IMR-90 (cell line): ENCODE measurements at regions not wholly inside any gene's neighbourhood (a gene's known extent, or its start where the extent isn't known, plus 50 kb on each side); places are given as distances from the start of the nearest gene placed in this dataset.

Experiments used
- ATAC-seq: fragments of 200-7000 bp; cut with Tn5 transposase; 2 replicates; pipeline ENCODE4 v1.9.1; 2020; ENCODE audit warnings: low read depth, mild to moderate bottlenecking, moderate library complexity
- BruUV-seq: library from RNA; stranded (reverse); fragments of 400-500 nt; replicated peaks from 2 replicates; lab custom pipeline; 2021; lab: Mats Ljungman, UMichigan
- CTCF ChIA-PET: fragments of 300-600 bp; formaldehyde crosslinking; extraction: SDS; loops from one replicate; lab custom pipeline; 2021; ENCODE audit warnings: antibody characterized with exemption; lab: Yijun Ruan, JAX
- POLR2A ChIA-PET: fragments of 300-600 bp; sonication (Branson Sonifier 250); formaldehyde crosslinking; loops from one replicate; lab custom pipeline; 2022; ENCODE audit warnings: antibody characterized with exemption; ENCODE audit not compliant: unreplicated experiment; lab: Charles Lee
- DNase-seq: peaks from one replicate; pipeline ENCODE4 v3.0.0; 2013
- H2AFZ ChIP-seq: replicated peaks from 2 replicates; pipeline ENCODE3; 2013; ENCODE audit warnings: low read length, mild to moderate bottlenecking; ENCODE audit not compliant: poor library complexity
- H2AK5ac ChIP-seq: 2 replicates; pipeline ENCODE4 v1.6.1; 2013; ENCODE audit warnings: low read depth, low read length, inconsistent platforms
- H2AK9ac ChIP-seq: replicated peaks from 2 replicates; pipeline ENCODE3; 2013; ENCODE audit warnings: mild to moderate bottlenecking, low read depth, low read length, moderate library complexity; ENCODE audit not compliant: poor library complexity
- H2BK120ac ChIP-seq: 2 replicates; pipeline ENCODE4 v1.6.1; 2013; ENCODE audit warnings: low read depth, low read length, inconsistent platforms
- H2BK15ac ChIP-seq: 3 replicates; pipeline ENCODE4 v1.6.1; 2013; ENCODE audit warnings: low read depth, low read length, inconsistent platforms
- H2BK20ac ChIP-seq: 2 replicates; pipeline ENCODE4 v1.6.1; 2013; ENCODE audit warnings: low read depth, mild to moderate bottlenecking, inconsistent platforms, low read length, moderate library complexity
- H2BK5ac ChIP-seq: 2 replicates; pipeline ENCODE4 v1.6.1; 2013; ENCODE audit warnings: mild to moderate bottlenecking, low read depth, low read length, inconsistent platforms; ENCODE audit not compliant: poor library complexity, severe bottlenecking
- H3K14ac ChIP-seq: replicated peaks from 2 replicates; pipeline ENCODE4 v1.6.1; 2013; ENCODE audit warnings: low read depth, low read length, inconsistent platforms
- H3K18ac ChIP-seq: 2 replicates; pipeline ENCODE4 v1.6.1; 2013; ENCODE audit warnings: low read depth, low read length, control low read depth
- H3K23ac ChIP-seq: 2 replicates; pipeline ENCODE4 v1.6.1; 2013; ENCODE audit warnings: low read depth, low read length, inconsistent platforms
- H3K27ac ChIP-seq: 2 replicates; pipeline ENCODE4 v1.5.1; 2013; ENCODE audit warnings: mild to moderate bottlenecking, control low read depth, low read length; ENCODE audit not compliant: insufficient read depth
- H3K27me3 ChIP-seq: 2 replicates; pipeline ENCODE4 v1.6.1; 2013; ENCODE audit warnings: low read length; ENCODE audit not compliant: control insufficient read depth, insufficient read depth
- H3K36me3 ChIP-seq: 2 replicates; pipeline ENCODE4 v1.6.1; 2013; ENCODE audit warnings: low read length, mixed read lengths; ENCODE audit not compliant: control insufficient read depth, insufficient read depth
- H3K4ac ChIP-seq: 2 replicates; pipeline ENCODE4 v1.6.1; 2013; ENCODE audit warnings: low read depth, low read length, inconsistent platforms
- H3K4me1 ChIP-seq: 2 replicates; pipeline ENCODE4 v1.6.1; 2013; ENCODE audit warnings: low read length, mixed read lengths; ENCODE audit not compliant: control insufficient read depth, insufficient read depth
- H3K4me2 ChIP-seq: 2 replicates; pipeline ENCODE4 v1.6.1; 2013; ENCODE audit warnings: low read depth, mild to moderate bottlenecking, control low read depth, low read length, moderate library complexity
- H3K4me3 ChIP-seq: 2 replicates; pipeline ENCODE4 v1.5.1; 2013; ENCODE audit warnings: low read depth, mild to moderate bottlenecking, control low read depth, low read length, moderate library complexity; ENCODE audit not compliant: insufficient read depth
- H3K56ac ChIP-seq: 2 replicates; pipeline ENCODE4 v1.6.1; 2013; ENCODE audit warnings: low read length, inconsistent platforms; ENCODE audit not compliant: insufficient read depth; ENCODE audit errors: extremely low read depth
- H3K79me1 ChIP-seq, 2 experiments: 2 replicates each; pipeline ENCODE4 v1.6.1; 2013; ENCODE audit warnings: low read length in 2 of 2, inconsistent platforms in 1 of 2, low read depth in 1 of 2
- H3K9ac ChIP-seq: 2 replicates; pipeline ENCODE4 v1.6.1; 2013; ENCODE audit warnings: low read depth, low read length, control low read depth
- H3K9me1 ChIP-seq: 2 replicates; pipeline ENCODE4 v1.6.1; 2013; ENCODE audit warnings: low read length, inconsistent platforms; ENCODE audit not compliant: insufficient read depth
- H3K9me3 ChIP-seq: 2 replicates; pipeline ENCODE4 v1.6.1; 2013; ENCODE audit warnings: low read length; ENCODE audit not compliant: control insufficient read depth, insufficient read depth
- H4K20me1 ChIP-seq: 2 replicates; pipeline ENCODE4 v1.6.1; 2013; ENCODE audit warnings: low read length, inconsistent platforms; ENCODE audit not compliant: insufficient read depth
- H4K5ac ChIP-seq: 2 replicates; pipeline ENCODE4 v1.6.1; 2013; ENCODE audit warnings: mild to moderate bottlenecking, low read depth, low read length, control low read depth
- H4K8ac ChIP-seq, 2 experiments: 2 replicates each; pipeline ENCODE4 v1.6.1; 2013; ENCODE audit warnings: low read depth in 2 of 2, low read length in 2 of 2, control low read depth in 1 of 2, inconsistent platforms in 1 of 2
- H4K91ac ChIP-seq: 2 replicates; pipeline ENCODE4 v1.6.1; 2013; ENCODE audit warnings: low read depth, low read length, inconsistent platforms; ENCODE audit not compliant: insufficient read depth
- MAFK ChIP-seq: IDR thresholded peaks from 2 replicates; pipeline ENCODE4 v1.6.1; 2012; ENCODE audit warnings: low read depth, low read length, improper control_type of control experiment
- POLR2A ChIP-seq: IDR thresholded peaks from 2 replicates; pipeline ENCODE4 v1.6.1; 2012; ENCODE audit warnings: mild to moderate bottlenecking, low read depth, low read length
- RCOR1 ChIP-seq: IDR thresholded peaks from 2 replicates; pipeline ENCODE4 v1.6.1; 2012; ENCODE audit warnings: mild to moderate bottlenecking, low read length, improper control_type of control experiment; ENCODE audit not compliant: insufficient replicate concordance
- RFX5 ChIP-seq: IDR thresholded peaks from 2 replicates; pipeline ENCODE4 v1.8.0; 2012; ENCODE audit warnings: low read depth, mild to moderate bottlenecking, low read length, moderate library complexity
- USF2 ChIP-seq: fragments of 150-350 bp; IDR thresholded peaks from 2 replicates; pipeline ENCODE4 v1.6.1; 2017; ENCODE audit warnings: mild to moderate bottlenecking, antibody characterized with exemption, low read length, low read depth
- WGBS, 2 experiments: methylation state at CpG; one replicate each; pipeline versions ENCODE4 v1.1.5 to v1.1.7; 2013; ENCODE audit warnings: missing lambda C conversion rate in 2 of 2; ENCODE audit not compliant: insufficient read length in 1 of 2; ENCODE audit errors: extremely low coverage in 2 of 2; 5-methylcytosine and 5-hydroxymethylcytosine counted together
- dilution Hi-C: fragments of 300-500 bp; cut with HindIII; formaldehyde crosslinking; loops from one replicate; pipeline ENCODE4 v1.14.3; 2018; ENCODE audit warnings: low sequenced_read_pairs; ENCODE audit not compliant: unreplicated experiment
- in situ Hi-C: fragments of 300-500 bp; cut with MboI; formaldehyde crosslinking; loops from 3 replicates; pipeline ENCODE4 v1.14.3; 2019; ENCODE audit warnings: low sequenced_read_pairs, inconsistent platforms, mixed read lengths
- intact Hi-C: fragments of 100-400 bp; cut with micrococcal nuclease; formaldehyde crosslinking; loops from 2 replicates; pipeline ENCODE4 v1.10.0; 2022

GRCh38 chr10:4181621-4182049, 396.6 kb upstream of the KLF6 start:
- no peaks in the 10 kb centered on the region for H3K79me1 ChIP-seq
- DNase-seq (no peak), ATAC-seq (no peak)
- peaks cover 3% of the 10 kb centered on the region; the same call in 1 of the 2 replicates for H3K9me1 ChIP-seq
- no peak overlapping the region for H4K91ac ChIP-seq
- H2BK20ac ChIP-seq: no peak overlapping the region
- H3K9ac ChIP-seq: no peak overlapping the region
- dilution Hi-C loops (no loop called here), intact Hi-C loops (no loop called here), in situ Hi-C loops (no loop called here)
- H3K4me2 ChIP-seq: no peak overlapping the region
- no peak overlapping the region for H2BK5ac ChIP-seq
- H3K14ac ChIP-seq: no peak overlapping the region
- H3K4me3 ChIP-seq: no peak overlapping the region
- H4K5ac ChIP-seq: no peak overlapping the region
- H4K20me1 ChIP-seq: no peaks in the 10 kb centered on the region
- no peak overlapping the region for H2BK120ac ChIP-seq
- CTCF ChIA-PET: no interaction called here
- no peak overlapping the region for H2AK5ac ChIP-seq
- BruUV-seq: no TSS peak
- H2AFZ ChIP-seq: no peak overlapping the region
- no peak overlapping the region for H3K27ac ChIP-seq
- no peak overlapping the region for H3K56ac ChIP-seq
- H3K27me3 ChIP-seq: peaks cover 3% of the 10 kb centered on the region; the same call in 1 of the 2 replicates
- H2BK15ac ChIP-seq: no peak overlapping the region
- H3K9me3 ChIP-seq: no peaks in the 10 kb centered on the region
- H3K4ac ChIP-seq: no peak overlapping the region
- TF ChIP-seq MAFK: no peak
- no peak for TF ChIP-seq RCOR1
- TF ChIP-seq POLR2A: no peak
- no peak for TF ChIP-seq USF2
- no peak for TF ChIP-seq RFX5
- no peak overlapping the region for H3K18ac ChIP-seq
- peaks cover 4% of the 10 kb centered on the region; the same call in 1 of the 2 replicates for H3K4me1 ChIP-seq
- no CpG with 5 or more reads among the region's 2 CpGs for WGBS, 2 experiments
- H4K8ac ChIP-seq: no peak overlapping the region
- no peak overlapping the region for H3K23ac ChIP-seq
- POLR2A ChIA-PET: no interaction called here
- no peak overlapping the region for H2AK9ac ChIP-seq
- H3K36me3 ChIP-seq: no peaks in the 10 kb centered on the region
